ENCODE measurements at regions not wholly inside any gene's neighbourhood (a gene's known extent, or its start where the extent isn't known, plus 50 kb on each side); places are given as distances from the start of the nearest gene placed in this dataset.

DNA sequence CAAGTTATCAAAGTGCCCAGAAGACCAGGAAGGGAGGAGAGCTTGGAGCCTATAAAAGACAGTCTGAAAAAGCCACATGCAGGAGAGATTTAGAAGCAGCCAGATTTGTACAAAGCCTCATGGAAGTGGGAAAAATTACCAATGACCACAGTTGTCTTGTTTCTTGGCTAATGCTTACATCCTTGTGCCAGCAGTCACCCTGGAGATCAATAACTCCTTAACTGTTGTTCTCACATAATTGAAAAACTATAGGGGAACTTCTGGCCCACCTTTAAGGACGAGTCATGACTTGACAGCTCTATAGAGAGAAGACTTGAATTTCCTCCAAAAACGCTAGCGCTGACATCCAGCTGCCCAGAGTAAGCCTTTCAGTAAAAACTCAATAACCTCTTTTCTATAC is 313.1 kb downstream of the GALC start:
- Histone ChIP-seq H3K4me2 (no peak overlapping the region), H3K27me3 (ENCODE audit: insufficient read depth) (no peaks in the 10 kb centered on the region), H3K4me3 (no peak overlapping the region), H3K9me2 (ENCODE audit: insufficient read depth) (no peaks in the 10 kb centered on the region), H3K27ac (ENCODE audit: low read depth) (no peak overlapping the region), H3K4me1 (ENCODE audit: insufficient read depth) (no peaks in the 10 kb centered on the region), H3K79me2 (replicated peaks; ENCODE audit: insufficient read depth) (no peaks in the 10 kb centered on the region), H4K20me1 (replicated peaks; ENCODE audit: insufficient read depth) (no peaks in the 10 kb centered on the region), H2AFZ (no peak overlapping the region), H3F3A (replicated peaks; ENCODE audit: low read depth) (no peaks in the 10 kb centered on the region), H3K36me3 (ENCODE audit: insufficient read depth) (no peaks in the 10 kb centered on the region)
- no peak for DNase-seq (ENCODE audit: low spot score)
- Mint-ChIP-seq H3K4me1 (no peaks in the 10 kb centered on the region), H3K9me3 (peaks cover 13% of the 10 kb centered on the region), H3K27ac (no peak overlapping the region), H3K27me3 (ENCODE audit: insufficient read depth, low read depth, poor library complexity) (no peaks in the 10 kb centered on the region), H3K4me3 (no peak overlapping the region), H3K36me3 (ENCODE audit: low read depth) (peaks cover 3% of the 10 kb centered on the region; the same call in 1 of the 3 replicates)
- TF ChIP-seq STAT1 (IDR thresholded peaks at IDR 0.05; ENCODE audit: unreplicated experiment) (no peak), EZH2phosphoT487 (IDR thresholded peaks at IDR 0.05; ENCODE audit: unreplicated experiment) (no peak), ZNF114 (CRISPR knock-in tag; IDR thresholded peaks at IDR 0.05) (no peak), ZNF331 (CRISPR knock-in tag; IDR thresholded peaks at IDR 0.05; ENCODE audit: low read depth) (no peak), POLR2AphosphoS5 (IDR thresholded peaks at IDR 0.05; ENCODE audit: low read depth) (no peak), JUNB (IDR thresholded peaks at IDR 0.05; ENCODE audit: unreplicated experiment) (no peak), CREB1 (CRISPR knock-in tag; IDR thresholded peaks at IDR 0.05; ENCODE audit: low read depth) (no peak)
- TF ChIP-seq, protein P1, sequence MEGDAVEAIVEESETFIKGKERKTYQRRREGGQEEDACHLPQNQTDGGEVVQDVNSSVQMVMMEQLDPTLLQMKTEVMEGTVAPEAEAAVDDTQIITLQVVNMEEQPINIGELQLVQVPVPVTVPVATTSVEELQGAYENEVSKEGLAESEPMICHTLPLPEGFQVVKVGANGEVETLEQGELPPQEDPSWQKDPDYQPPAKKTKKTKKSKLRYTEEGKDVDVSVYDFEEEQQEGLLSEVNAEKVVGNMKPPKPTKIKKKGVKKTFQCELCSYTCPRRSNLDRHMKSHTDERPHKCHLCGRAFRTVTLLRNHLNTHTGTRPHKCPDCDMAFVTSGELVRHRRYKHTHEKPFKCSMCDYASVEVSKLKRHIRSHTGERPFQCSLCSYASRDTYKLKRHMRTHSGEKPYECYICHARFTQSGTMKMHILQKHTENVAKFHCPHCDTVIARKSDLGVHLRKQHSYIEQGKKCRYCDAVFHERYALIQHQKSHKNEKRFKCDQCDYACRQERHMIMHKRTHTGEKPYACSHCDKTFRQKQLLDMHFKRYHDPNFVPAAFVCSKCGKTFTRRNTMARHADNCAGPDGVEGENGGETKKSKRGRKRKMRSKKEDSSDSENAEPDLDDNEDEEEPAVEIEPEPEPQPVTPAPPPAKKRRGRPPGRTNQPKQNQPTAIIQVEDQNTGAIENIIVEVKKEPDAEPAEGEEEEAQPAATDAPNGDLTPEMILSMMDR (conservative IDR thresholded peaks at IDR 0.05; ENCODE audit: low read depth in 2 of 2) = no peak
- TF ChIP-seq, protein P2, sequence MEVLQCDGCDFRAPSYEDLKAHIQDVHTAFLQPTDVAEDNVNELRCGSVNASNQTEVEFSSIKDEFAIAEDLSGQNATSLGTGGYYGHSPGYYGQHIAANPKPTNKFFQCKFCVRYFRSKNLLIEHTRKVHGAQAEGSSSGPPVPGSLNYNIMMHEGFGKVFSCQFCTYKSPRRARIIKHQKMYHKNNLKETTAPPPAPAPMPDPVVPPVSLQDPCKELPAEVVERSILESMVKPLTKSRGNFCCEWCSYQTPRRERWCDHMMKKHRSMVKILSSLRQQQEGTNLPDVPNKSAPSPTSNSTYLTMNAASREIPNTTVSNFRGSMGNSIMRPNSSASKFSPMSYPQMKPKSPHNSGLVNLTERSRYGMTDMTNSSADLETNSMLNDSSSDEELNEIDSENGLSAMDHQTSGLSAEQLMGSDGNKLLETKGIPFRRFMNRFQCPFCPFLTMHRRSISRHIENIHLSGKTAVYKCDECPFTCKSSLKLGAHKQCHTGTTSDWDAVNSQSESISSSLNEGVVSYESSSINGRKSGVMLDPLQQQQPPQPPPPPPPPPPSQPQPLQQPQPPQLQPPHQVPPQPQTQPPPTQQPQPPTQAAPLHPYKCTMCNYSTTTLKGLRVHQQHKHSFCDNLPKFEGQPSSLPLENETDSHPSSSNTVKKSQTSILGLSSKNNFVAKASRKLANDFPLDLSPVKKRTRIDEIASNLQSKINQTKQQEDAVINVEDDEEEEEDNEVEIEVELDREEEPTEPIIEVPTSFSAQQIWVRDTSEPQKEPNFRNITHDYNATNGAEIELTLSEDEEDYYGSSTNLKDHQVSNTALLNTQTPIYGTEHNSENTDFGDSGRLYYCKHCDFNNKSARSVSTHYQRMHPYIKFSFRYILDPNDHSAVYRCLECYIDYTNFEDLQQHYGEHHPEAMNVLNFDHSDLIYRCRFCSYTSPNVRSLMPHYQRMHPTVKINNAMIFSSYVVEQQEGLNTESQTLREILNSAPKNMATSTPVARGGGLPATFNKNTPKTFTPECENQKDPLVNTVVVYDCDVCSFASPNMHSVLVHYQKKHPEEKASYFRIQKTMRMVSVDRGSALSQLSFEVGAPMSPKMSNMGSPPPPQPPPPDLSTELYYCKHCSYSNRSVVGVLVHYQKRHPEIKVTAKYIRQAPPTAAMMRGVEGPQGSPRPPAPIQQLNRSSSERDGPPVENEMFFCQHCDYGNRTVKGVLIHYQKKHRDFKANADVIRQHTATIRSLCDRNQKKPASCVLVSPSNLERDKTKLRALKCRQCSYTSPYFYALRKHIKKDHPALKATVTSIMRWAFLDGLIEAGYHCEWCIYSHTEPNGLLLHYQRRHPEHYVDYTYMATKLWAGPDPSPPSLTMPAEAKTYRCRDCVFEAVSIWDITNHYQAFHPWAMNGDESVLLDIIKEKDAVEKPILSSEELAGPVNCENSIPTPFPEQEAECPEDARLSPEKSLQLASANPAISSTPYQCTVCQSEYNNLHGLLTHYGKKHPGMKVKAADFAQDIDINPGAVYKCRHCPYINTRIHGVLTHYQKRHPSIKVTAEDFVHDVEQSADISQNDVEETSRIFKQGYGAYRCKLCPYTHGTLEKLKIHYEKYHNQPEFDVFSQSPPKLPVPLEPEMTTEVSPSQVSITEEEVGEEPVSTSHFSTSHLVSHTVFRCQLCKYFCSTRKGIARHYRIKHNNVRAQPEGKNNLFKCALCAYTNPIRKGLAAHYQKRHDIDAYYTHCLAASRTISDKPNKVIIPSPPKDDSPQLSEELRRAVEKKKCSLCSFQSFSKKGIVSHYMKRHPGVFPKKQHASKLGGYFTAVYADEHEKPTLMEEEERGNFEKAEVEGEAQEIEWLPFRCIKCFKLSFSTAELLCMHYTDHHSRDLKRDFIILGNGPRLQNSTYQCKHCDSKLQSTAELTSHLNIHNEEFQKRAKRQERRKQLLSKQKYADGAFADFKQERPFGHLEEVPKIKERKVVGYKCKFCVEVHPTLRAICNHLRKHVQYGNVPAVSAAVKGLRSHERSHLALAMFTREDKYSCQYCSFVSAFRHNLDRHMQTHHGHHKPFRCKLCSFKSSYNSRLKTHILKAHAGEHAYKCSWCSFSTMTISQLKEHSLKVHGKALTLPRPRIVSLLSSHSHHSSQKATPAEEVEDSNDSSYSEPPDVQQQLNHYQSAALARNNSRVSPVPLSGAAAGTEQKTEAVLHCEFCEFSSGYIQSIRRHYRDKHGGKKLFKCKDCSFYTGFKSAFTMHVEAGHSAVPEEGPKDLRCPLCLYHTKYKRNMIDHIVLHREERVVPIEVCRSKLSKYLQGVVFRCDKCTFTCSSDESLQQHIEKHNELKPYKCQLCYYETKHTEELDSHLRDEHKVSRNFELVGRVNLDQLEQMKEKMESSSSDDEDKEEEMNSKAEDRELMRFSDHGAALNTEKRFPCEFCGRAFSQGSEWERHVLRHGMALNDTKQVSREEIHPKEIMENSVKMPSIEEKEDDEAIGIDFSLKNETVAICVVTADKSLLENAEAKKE (CRISPR knock-in tag; IDR thresholded peaks at IDR 0.05) = no peak
- TF ChIP-seq, protein P3, sequence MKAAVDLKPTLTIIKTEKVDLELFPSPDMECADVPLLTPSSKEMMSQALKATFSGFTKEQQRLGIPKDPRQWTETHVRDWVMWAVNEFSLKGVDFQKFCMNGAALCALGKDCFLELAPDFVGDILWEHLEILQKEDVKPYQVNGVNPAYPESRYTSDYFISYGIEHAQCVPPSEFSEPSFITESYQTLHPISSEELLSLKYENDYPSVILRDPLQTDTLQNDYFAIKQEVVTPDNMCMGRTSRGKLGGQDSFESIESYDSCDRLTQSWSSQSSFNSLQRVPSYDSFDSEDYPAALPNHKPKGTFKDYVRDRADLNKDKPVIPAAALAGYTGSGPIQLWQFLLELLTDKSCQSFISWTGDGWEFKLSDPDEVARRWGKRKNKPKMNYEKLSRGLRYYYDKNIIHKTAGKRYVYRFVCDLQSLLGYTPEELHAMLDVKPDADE (IDR thresholded peaks at IDR 0.05) = no peak
- ATAC-seq = no peak

Data from GM23338 (cell line).